Nephron progenitor cell (in vitro differentiated cells): ENCODE measurements at regions not wholly inside any gene's neighbourhood (a gene's known extent, or its start where the extent isn't known, plus 50 kb on each side); places are given as distances from the start of the nearest gene placed in this dataset.

Experiments
- DNase-seq: peaks from one replicate; pipeline ENCODE4 v3.0.0; 2021
- H3K27ac Mint-ChIP-seq: 2 replicates; pipeline ENCODE4 v1.8.0; 2021; ENCODE audit warnings: mild to moderate bottlenecking, moderate library complexity, mixed read lengths
- H3K27me3 Mint-ChIP-seq: 2 replicates; pipeline ENCODE4 v1.8.0; 2021; ENCODE audit warnings: mild to moderate bottlenecking, low read depth, mixed read lengths; ENCODE audit not compliant: poor library complexity
- H3K36me3 Mint-ChIP-seq: 2 replicates; pipeline ENCODE4 v1.8.0; 2021; ENCODE audit warnings: low read depth, mixed read lengths
- H3K4me1 Mint-ChIP-seq: 2 replicates; pipeline ENCODE4 v1.8.0; 2021; ENCODE audit warnings: mixed read lengths
- H3K4me3 Mint-ChIP-seq: 2 replicates; pipeline ENCODE4 v1.8.0; 2021; ENCODE audit warnings: mild to moderate bottlenecking, moderate library complexity, mixed read lengths
- H3K9me3 Mint-ChIP-seq: 2 replicates; pipeline ENCODE4 v1.8.0; 2021; ENCODE audit warnings: mild to moderate bottlenecking, moderate library complexity, mixed read lengths
- TF ChIP-seq, protein P1 (sequence below): fragments of 200-600 bp; sonication (generic); IDR thresholded peaks from 2 replicates; pipeline ENCODE4 v1.5.0; 2021; ENCODE audit warnings: antibody characterized with exemption

GRCh38 chr14:101409006-101409543, 152.2 kb upstream of the DIO3 start:
- peaks cover 6% of the 10 kb centered on the region for H3K27me3 Mint-ChIP-seq
- no peak for DNase-seq
- peaks cover 3% of the 10 kb centered on the region for H3K9me3 Mint-ChIP-seq
- no peaks in the 10 kb centered on the region for H3K36me3 Mint-ChIP-seq
- H3K27ac Mint-ChIP-seq: no peak overlapping the region
- TF ChIP-seq, protein P1, sequence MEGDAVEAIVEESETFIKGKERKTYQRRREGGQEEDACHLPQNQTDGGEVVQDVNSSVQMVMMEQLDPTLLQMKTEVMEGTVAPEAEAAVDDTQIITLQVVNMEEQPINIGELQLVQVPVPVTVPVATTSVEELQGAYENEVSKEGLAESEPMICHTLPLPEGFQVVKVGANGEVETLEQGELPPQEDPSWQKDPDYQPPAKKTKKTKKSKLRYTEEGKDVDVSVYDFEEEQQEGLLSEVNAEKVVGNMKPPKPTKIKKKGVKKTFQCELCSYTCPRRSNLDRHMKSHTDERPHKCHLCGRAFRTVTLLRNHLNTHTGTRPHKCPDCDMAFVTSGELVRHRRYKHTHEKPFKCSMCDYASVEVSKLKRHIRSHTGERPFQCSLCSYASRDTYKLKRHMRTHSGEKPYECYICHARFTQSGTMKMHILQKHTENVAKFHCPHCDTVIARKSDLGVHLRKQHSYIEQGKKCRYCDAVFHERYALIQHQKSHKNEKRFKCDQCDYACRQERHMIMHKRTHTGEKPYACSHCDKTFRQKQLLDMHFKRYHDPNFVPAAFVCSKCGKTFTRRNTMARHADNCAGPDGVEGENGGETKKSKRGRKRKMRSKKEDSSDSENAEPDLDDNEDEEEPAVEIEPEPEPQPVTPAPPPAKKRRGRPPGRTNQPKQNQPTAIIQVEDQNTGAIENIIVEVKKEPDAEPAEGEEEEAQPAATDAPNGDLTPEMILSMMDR: no peak
- no peak overlapping the region for H3K4me3 Mint-ChIP-seq
- peaks cover 32% of the 10 kb centered on the region for H3K4me1 Mint-ChIP-seq

- Mint-ChIP-seq H3K4me3 (no peak overlapping the region), H3K36me3 (no peaks in the 10 kb centered on the region), H3K4me1 (peaks cover 32% of the 10 kb centered on the region), H3K9me3 (peaks cover 3% of the 10 kb centered on the region), H3K27me3 (no peaks in the 10 kb centered on the region), H3K27ac (no peak overlapping the region)
- no peak for DNase-seq
- TF ChIP-seq, protein P1: no peak
Measured at GRCh38 chr14:101410126-101410525, 151.2 kb upstream of the DIO3 start.

DNA sequence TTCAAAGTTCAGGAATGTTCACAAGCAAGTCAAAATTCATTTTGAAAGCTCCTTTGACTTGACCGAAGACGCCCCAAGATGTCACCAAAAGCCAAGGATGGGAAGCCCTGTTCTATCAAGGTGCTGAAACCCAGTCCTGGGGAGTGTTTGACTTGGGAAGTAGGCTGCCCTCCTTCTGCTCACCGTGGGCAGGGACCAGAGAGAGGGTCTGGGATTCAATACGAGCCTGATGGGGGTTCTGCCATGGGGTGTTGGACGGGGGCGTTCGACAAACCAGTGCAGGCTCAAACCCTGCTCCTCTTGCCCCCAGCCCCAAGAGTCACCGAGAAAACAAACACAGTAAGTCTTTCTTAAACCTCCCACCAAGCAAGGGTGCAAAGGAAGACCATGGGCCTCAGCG, 150.1 kb upstream of the DIO3 start:
- H3K4me3 Mint-ChIP-seq: no peak overlapping the region
- no peak for DNase-seq
- TF ChIP-seq, protein P1: no peak
- H3K9me3 Mint-ChIP-seq: peaks cover 3% of the 10 kb centered on the region
- H3K4me1 Mint-ChIP-seq: peaks cover 30% of the 10 kb centered on the region
- H3K36me3 Mint-ChIP-seq: no peaks in the 10 kb centered on the region
- H3K27me3 Mint-ChIP-seq: peaks cover 3% of the 10 kb centered on the region
- H3K27ac Mint-ChIP-seq: no peak overlapping the region

DNA sequence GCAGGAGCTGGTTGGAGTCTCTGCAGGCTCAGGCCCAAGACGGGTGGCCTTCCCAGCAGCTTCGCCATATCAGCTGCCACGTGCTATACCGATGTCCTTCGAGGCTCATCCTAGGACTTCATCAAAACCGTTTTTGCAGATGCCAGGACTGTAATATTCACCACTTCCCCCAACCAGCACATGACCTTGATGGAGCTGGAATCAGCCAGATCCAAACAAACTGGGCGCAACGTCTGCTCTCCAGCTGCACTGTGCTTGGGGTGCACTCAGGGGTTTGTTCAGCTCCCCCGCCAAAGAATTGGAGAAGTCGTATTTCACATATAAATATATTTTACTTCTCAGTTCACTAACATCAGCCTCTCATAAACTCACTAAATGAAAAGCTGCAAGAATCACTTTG, 149.5 kb upstream of the DIO3 start:
- TF ChIP-seq, protein P1: no peak
- H3K27ac Mint-ChIP-seq: no peak overlapping the region
- no peak for DNase-seq
- no peak overlapping the region for H3K4me3 Mint-ChIP-seq
- no peaks in the 10 kb centered on the region for H3K36me3 Mint-ChIP-seq
- H3K4me1 Mint-ChIP-seq: peaks cover 30% of the 10 kb centered on the region
- H3K27me3 Mint-ChIP-seq: peaks cover 3% of the 10 kb centered on the region
- H3K9me3 Mint-ChIP-seq: peaks cover 3% of the 10 kb centered on the region

DNA sequence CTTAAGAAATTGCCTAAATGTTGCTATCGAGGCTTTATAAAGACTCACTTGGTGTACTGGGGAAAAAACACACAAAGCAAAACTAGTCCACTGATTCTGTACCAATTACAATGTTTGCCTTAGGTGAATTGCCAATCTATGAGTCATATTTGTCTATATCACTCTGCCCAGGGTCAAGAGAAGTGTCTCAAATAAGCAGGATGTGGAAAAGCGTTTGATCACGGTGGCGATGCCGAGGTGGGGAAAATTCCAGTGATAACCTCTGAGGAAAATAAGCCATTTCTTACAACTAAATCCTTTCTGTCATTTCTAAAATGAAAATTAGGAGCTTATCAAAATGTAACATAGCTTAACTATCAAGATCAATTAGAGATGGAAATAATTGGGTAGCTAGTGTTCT, 148.6 kb upstream of the DIO3 start:
- Mint-ChIP-seq H3K4me1 (peaks cover 29% of the 10 kb centered on the region), H3K27ac (no peak overlapping the region), H3K27me3 (peaks cover 3% of the 10 kb centered on the region), H3K36me3 (peaks cover 2% of the 10 kb centered on the region), H3K4me3 (no peak overlapping the region), H3K9me3 (peaks cover 6% of the 10 kb centered on the region)
- DNase-seq: no peak
- TF ChIP-seq, protein P1: no peak

- Mint-ChIP-seq H3K4me3 (no peak overlapping the region), H3K27me3 (peaks cover 17% of the 10 kb centered on the region)
Measured at GRCh38 chr14:101417434-101417833, 143.9 kb upstream of the DIO3 start.

More at GRCh38 chr14:101417434-101417833, 143.9 kb upstream of the DIO3 start:
- Mint-ChIP-seq H3K4me1 (peaks cover 5% of the 10 kb centered on the region), H3K9me3 (peaks cover 21% of the 10 kb centered on the region), H3K27ac (no peak overlapping the region), H3K36me3 (peaks cover 12% of the 10 kb centered on the region)
- no peak for DNase-seq
- TF ChIP-seq, protein P1: no peak
